ENCODE measurements at regions not wholly inside any gene's neighbourhood (a gene's known extent, or its start where the extent isn't known, plus 50 kb on each side); places are given as distances from the start of the nearest gene placed in this dataset.

DNA sequence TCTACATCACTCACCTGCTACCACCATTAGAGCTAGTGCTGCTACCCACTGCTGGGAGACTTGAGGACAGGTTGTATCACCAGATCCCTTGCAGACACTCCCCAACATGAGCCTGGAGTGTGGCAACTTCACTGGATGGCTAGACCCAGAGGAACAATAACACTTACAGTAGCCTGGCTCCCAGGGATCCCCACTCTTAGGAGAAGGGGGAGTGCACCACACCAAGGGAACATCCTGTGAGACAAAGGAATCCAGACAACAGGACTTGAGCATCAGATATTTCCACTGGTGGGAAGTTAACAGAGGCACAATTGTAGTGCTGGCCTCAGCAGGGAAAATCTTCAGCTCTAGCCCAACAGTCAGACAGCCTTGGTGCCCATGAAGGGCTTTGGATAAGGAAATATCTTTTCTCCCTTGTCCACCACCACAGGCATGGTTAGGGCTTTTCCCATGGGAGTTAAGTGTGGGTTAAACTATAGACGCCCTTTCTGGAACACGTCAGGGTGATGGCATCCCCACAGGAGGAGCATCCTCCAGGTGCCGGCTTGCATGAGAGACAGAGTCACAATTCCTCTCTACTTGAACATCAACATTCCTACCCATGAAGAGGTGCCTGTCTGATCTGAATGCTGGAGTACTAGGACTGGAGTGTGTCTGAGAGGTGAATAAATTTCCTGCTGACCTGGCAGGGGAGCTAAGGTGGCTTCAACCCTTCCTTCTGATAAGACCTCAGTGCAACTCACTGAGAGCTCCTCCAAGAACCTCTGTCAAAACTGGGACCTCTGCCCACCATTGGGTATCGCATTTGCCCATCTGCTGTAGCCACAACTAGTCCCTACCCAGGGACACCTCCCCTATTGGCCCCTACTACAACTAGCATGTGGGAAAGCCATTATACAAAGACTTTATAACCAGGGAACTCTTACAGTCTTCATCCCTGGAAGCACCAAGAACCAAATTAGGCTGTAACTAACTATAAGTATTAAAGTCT, 55.4 kb upstream of the SIRPG start:
- H3K27me3 ChIP-seq (ENCODE audit: control insufficient read depth, insufficient read depth, low read length): no peaks in the 10 kb centered on the region
- H3K4me3 ChIP-seq (ENCODE audit: insufficient read depth, low read depth, low read length): no peak overlapping the region
- H2AFZ ChIP-seq (replicated peaks; ENCODE audit: low read length, poor library complexity): no peak overlapping the region
- in situ Hi-C loops (cut with MboI; ENCODE audit: low sequenced_read_pairs) (no loop called here), dilution Hi-C loops (cut with HindIII; ENCODE audit: low sequenced_read_pairs, unreplicated experiment) (no loop called here), intact Hi-C loops (cut with micrococcal nuclease) (no loop called here)
- no peak overlapping the region for H2BK15ac ChIP-seq (ENCODE audit: low read depth, low read length)
- no peak overlapping the region for H2BK20ac ChIP-seq (ENCODE audit: low read depth, low read length)
- no peaks in the 10 kb centered on the region for H4K20me1 ChIP-seq (ENCODE audit: insufficient read depth, low read length)
- no peak overlapping the region for H3K27ac ChIP-seq (ENCODE audit: insufficient read depth, low read length)
- no CpG with 5 or more reads among the region's 4 CpGs for WGBS, 2 experiments (ENCODE audit: extremely low coverage in 2 of 2, insufficient read length in 1 of 2)
- ChIA-PET CTCF (no interaction called here), POLR2A (ENCODE audit: unreplicated experiment) (no interaction called here)
- no peak overlapping the region for H3K14ac ChIP-seq (replicated peaks; ENCODE audit: low read depth, low read length)
- H2BK120ac ChIP-seq (ENCODE audit: low read depth, low read length): no peak overlapping the region
- no peak overlapping the region for H3K23ac ChIP-seq (ENCODE audit: low read depth, low read length)
- no peak overlapping the region for H3K4me2 ChIP-seq (ENCODE audit: low read depth, low read length)
- H3K9me1 ChIP-seq (ENCODE audit: insufficient read depth, low read length): no peaks in the 10 kb centered on the region
- no peak overlapping the region for H3K9ac ChIP-seq (ENCODE audit: low read depth, low read length)
- DNase-seq: no peak
- no peak overlapping the region for H2BK5ac ChIP-seq (ENCODE audit: low read depth, low read length, poor library complexity, severe bottlenecking)
- H3K4ac ChIP-seq (ENCODE audit: low read depth, low read length): no peak overlapping the region
- no peaks in the 10 kb centered on the region for H3K36me3 ChIP-seq (ENCODE audit: control insufficient read depth, insufficient read depth, low read length)
- no peak for TF ChIP-seq CTCF (conservative IDR thresholded peaks at IDR 0.05; ENCODE audit: low read depth, low read length)
- TF ChIP-seq SMC3 (IDR thresholded peaks at IDR 0.05; ENCODE audit: low read depth, low read length): no peak
- no peak for TF ChIP-seq MAFK (IDR thresholded peaks at IDR 0.05; ENCODE audit: low read depth, low read length)
- no peak for TF ChIP-seq CHD1 (IDR thresholded peaks at IDR 0.05; ENCODE audit: low read depth, low read length)
- TF ChIP-seq MXI1 (IDR thresholded peaks at IDR 0.05; ENCODE audit: borderline replicate concordance, low read depth, low read length): no peak
- no peaks in the 10 kb centered on the region for H3K79me1 ChIP-seq (ENCODE audit: low read depth in 1 of 2, low read length in 2 of 2)
- H4K8ac ChIP-seq (ENCODE audit: low read depth in 2 of 2, low read length in 2 of 2): no peak overlapping the region
- no peak overlapping the region for H4K5ac ChIP-seq (ENCODE audit: low read depth, low read length)
- no peak for ATAC-seq (ENCODE audit: low read depth)
- no peak overlapping the region for H3K18ac ChIP-seq (ENCODE audit: low read depth, low read length)
- no peak overlapping the region for H4K91ac ChIP-seq (ENCODE audit: insufficient read depth, low read depth, low read length)
- H2AK9ac ChIP-seq (replicated peaks; ENCODE audit: low read depth, low read length, poor library complexity): no peak overlapping the region
- H3K4me1 ChIP-seq (ENCODE audit: control insufficient read depth, insufficient read depth, low read length): no peaks in the 10 kb centered on the region
- H3K56ac ChIP-seq (ENCODE audit: extremely low read depth, insufficient read depth, low read length): no peak overlapping the region
- BruUV-seq (replicated peaks): no TSS peak
- H3K9me3 ChIP-seq (ENCODE audit: control insufficient read depth, insufficient read depth, low read length): no peaks in the 10 kb centered on the region
- H2AK5ac ChIP-seq (ENCODE audit: low read depth, low read length): no peak overlapping the region

Measured in IMR-90 (cell line).